ENCODE measurements at regions not wholly inside any gene's neighbourhood (a gene's known extent, or its start where the extent isn't known, plus 50 kb on each side); places are given as distances from the start of the nearest gene placed in this dataset.

GRCh38 chr11:79570104-79570503 is 129.3 kb upstream of the TENM4 start:
- Mint-ChIP-seq H3K36me3 (ENCODE audit: insufficient read depth) (no peaks in the 10 kb centered on the region), H3K4me3 (ENCODE audit: low read depth) (no peak overlapping the region), H3K4me1 (ENCODE audit: low read depth) (no peaks in the 10 kb centered on the region), H3K27me3 (peaks cover 3% of the 10 kb centered on the region), H3K9me3 (ENCODE audit: low read depth) (peaks cover 3% of the 10 kb centered on the region), H3K27ac (no peak overlapping the region)
- TF ChIP-seq CTCF (IDR thresholded peaks at IDR 0.05; ENCODE audit: unreplicated experiment), result no peak
- no peak for DNase-seq (ENCODE audit: low spot score, unreplicated experiment)

DNA sequence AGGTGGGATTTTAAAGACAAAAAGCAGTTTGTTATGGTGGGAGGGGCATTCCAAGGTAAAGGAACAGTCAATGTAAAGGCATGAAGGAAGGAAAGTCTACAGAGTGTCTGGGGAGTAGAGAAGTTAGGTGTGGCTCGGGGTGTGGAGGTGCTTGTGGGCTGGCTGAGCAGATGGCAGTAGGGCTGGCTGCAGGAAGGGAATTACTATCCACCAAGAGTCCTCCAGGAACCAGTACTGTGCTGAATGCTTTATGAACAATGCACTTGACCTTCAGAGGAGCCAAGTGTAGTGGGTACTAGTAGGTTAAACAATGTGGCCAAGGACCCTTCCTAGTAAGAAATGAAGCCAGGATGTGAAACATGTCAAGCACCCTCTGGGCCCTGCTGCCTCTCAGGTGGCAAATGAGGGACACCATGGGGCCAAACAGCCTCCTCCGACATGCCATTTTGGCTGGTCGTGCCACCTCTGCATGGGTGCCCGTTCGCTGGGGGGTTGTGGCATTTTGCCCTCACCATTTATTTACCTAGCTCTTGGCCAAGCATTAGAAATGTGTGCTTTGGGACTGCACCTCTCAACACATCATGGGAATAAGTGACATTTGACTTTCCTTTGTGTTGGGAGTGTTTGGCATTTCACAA is 123.6 kb upstream of the TENM4 start:
- TF ChIP-seq CTCF (IDR thresholded peaks at IDR 0.05; ENCODE audit: unreplicated experiment), result no peak
- Mint-ChIP-seq H3K27me3 (no peaks in the 10 kb centered on the region), H3K4me3 (ENCODE audit: low read depth) (no peak overlapping the region), H3K27ac (no peak overlapping the region), H3K36me3 (ENCODE audit: insufficient read depth) (no peaks in the 10 kb centered on the region), H3K9me3 (ENCODE audit: low read depth) (no peaks in the 10 kb centered on the region), H3K4me1 (ENCODE audit: low read depth) (no peaks in the 10 kb centered on the region)
- DNase-seq (ENCODE audit: low spot score, unreplicated experiment), result no peak

GRCh38 chr11:79561496-79561895 is 120.7 kb upstream of the TENM4 start:
- peaks cover 4% of the 10 kb centered on the region for H3K4me1 Mint-ChIP-seq (ENCODE audit: low read depth)
- peaks cover 3% of the 10 kb centered on the region for H3K9me3 Mint-ChIP-seq (ENCODE audit: low read depth)
- H3K27ac Mint-ChIP-seq, result no peak overlapping the region
- H3K36me3 Mint-ChIP-seq (ENCODE audit: insufficient read depth), result peaks cover 2% of the 10 kb centered on the region
- no peak overlapping the region for H3K4me3 Mint-ChIP-seq (ENCODE audit: low read depth)
- DNase-seq (ENCODE audit: low spot score, unreplicated experiment), result no peak
- no peaks in the 10 kb centered on the region for H3K27me3 Mint-ChIP-seq
- no peak for TF ChIP-seq CTCF (IDR thresholded peaks at IDR 0.05; ENCODE audit: unreplicated experiment)

DNA sequence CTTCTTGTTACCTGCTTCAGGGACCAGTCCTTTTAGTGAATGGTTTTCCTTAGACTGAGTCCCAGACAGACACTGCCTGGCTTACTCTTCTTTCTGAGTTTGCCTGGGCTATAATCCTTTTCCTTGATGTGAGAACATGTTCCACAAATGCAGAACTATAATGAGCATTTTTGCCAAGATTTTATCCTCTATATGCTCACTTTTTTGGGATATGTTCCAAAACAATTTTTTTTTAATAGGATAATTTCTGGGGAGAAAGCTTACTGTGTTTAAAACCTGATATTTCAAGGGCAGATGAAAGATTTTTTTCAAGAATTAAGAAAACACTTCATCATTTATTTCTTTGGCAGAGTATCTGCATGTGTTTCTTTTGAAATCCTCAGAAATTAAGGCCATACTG is 110.0 kb upstream of the TENM4 start:
- DNase-seq (ENCODE audit: low spot score, unreplicated experiment), result no peak
- Mint-ChIP-seq H3K4me1 (ENCODE audit: low read depth) (peaks cover 5% of the 10 kb centered on the region), H3K27me3 (no peaks in the 10 kb centered on the region), H3K4me3 (ENCODE audit: low read depth) (no peak overlapping the region), H3K27ac (no peak overlapping the region), H3K9me3 (ENCODE audit: low read depth) (no peaks in the 10 kb centered on the region), H3K36me3 (ENCODE audit: insufficient read depth) (no peaks in the 10 kb centered on the region)
- TF ChIP-seq CTCF (IDR thresholded peaks at IDR 0.05; ENCODE audit: unreplicated experiment), result no peak

- no peak for DNase-seq (ENCODE audit: low spot score, unreplicated experiment)
- Mint-ChIP-seq H3K36me3 (ENCODE audit: insufficient read depth) (no peaks in the 10 kb centered on the region), H3K27me3 (no peaks in the 10 kb centered on the region), H3K4me1 (ENCODE audit: low read depth) (peaks cover 6% of the 10 kb centered on the region), H3K4me3 (ENCODE audit: low read depth) (no peak overlapping the region), H3K9me3 (ENCODE audit: low read depth) (no peaks in the 10 kb centered on the region), H3K27ac (no peak overlapping the region)
- no peak for TF ChIP-seq CTCF (IDR thresholded peaks at IDR 0.05; ENCODE audit: unreplicated experiment)
Observed at GRCh38 chr11:79547256-79547655, 106.4 kb upstream of the TENM4 start.

All from progenitor cell of endocrine pancreas (in vitro differentiated cells).